ENCODE measurements at regions not wholly inside any gene's neighbourhood (a gene's known extent, or its start where the extent isn't known, plus 50 kb on each side); places are given as distances from the start of the nearest gene placed in this dataset.

- Histone ChIP-seq H3K9ac (no peak overlapping the region), H3F3A (replicated peaks; ENCODE audit: insufficient read depth) (no peaks in the 10 kb centered on the region), H3K27ac (ENCODE audit: low read depth in 2 of 2, low read length in 1 of 2) (no peak overlapping the region), H3K79me2 (ENCODE audit: insufficient read depth) (no peaks in the 10 kb centered on the region), H4K20me1 (ENCODE audit: insufficient read depth) (no peaks in the 10 kb centered on the region), H3K4me3 (ENCODE audit: low read depth in 2 of 2, low read length in 1 of 2) (no peak overlapping the region), H2AFZ (ENCODE audit: low read depth) (no peak overlapping the region), H3K4me1 (ENCODE audit: control insufficient read depth in 1 of 2, insufficient read depth in 2 of 2, low read depth in 1 of 2, low read length in 1 of 2) (no peaks in the 10 kb centered on the region; a peak in 1 of 4 replicates), H3K4me2 (no peak overlapping the region), H3K9me2 (no peaks in the 10 kb centered on the region), H3K36me3 (replicated peaks in 1 of 2; ENCODE audit: control insufficient read depth in 1 of 2, insufficient read depth in 2 of 2, low read length in 1 of 2) (no peaks in the 10 kb centered on the region), H3K27me3 (ENCODE audit: insufficient read depth) (no peaks in the 10 kb centered on the region), H3K9me3 (0 out of 2 replicates have a peak, but pooled peaks cover 2% of the 10 kb centered on the region)
- no peak for DNase-seq
- POLR2A ChIA-PET: no interaction called here
- CTCF ChIA-PET: no interaction called here
- no peak for TF ChIP-seq TCF12 (IDR thresholded peaks at IDR 0.05)
- no peak for TF ChIP-seq GATA2 (CRISPR knock-in tag; IDR thresholded peaks at IDR 0.05)
- no peak for TF ChIP-seq MEF2A (IDR thresholded peaks at IDR 0.05; ENCODE audit: borderline replicate concordance, low read depth)
- TF ChIP-seq MAX (IDR thresholded peaks at IDR 0.05; ENCODE audit: low read depth): no peak
- TF ChIP-seq PBX3 (IDR thresholded peaks at IDR 0.05): no peak
- TF ChIP-seq POLR2AphosphoS5 (IDR thresholded peaks at IDR 0.05; ENCODE audit: low read depth, low read length): no peak
- TF ChIP-seq EZH2phosphoT487 (IDR thresholded peaks at IDR 0.05; ENCODE audit: borderline replicate concordance, low read depth): no peak
- TF ChIP-seq NFIC (IDR thresholded peaks at IDR 0.05; ENCODE audit: borderline replicate concordance): no peak
- TF ChIP-seq GABPA (IDR thresholded peaks at IDR 0.05; ENCODE audit: low read depth): no peak
- TF ChIP-seq TEAD4 (IDR thresholded peaks at IDR 0.05; ENCODE audit: borderline replicate concordance, insufficient read depth): no peak
- TF ChIP-seq MXI1 (IDR thresholded peaks at IDR 0.05; ENCODE audit: low read depth, low read length): no peak
- TF ChIP-seq TAF1 (IDR thresholded peaks at IDR 0.05; ENCODE audit: borderline replicate concordance, low read depth, low read length): no peak
- no peak for TF ChIP-seq IRF3 (IDR thresholded peaks at IDR 0.05; ENCODE audit: low read depth, low read length)
- no peak for TF ChIP-seq FOXJ3 (CRISPR knock-in tag; IDR thresholded peaks at IDR 0.05)
- no peak for TF ChIP-seq NRF1 (IDR thresholded peaks at IDR 0.05; ENCODE audit: low read depth, low read length)
- WGBS (ENCODE audit: low lambda C conversion rate): 16% methylated on average over 6 of the region's 7 CpGs
Measured at GRCh38 chr2:129819855-129820254, 159.6 kb upstream of the RAB6C start.

- no peak overlapping the region for H3K9ac ChIP-seq
- no peak overlapping the region for H2AFZ ChIP-seq (ENCODE audit: low read depth)
- no peak for TF ChIP-seq REST (IDR thresholded peaks at IDR 0.05; ENCODE audit: low read depth, low read length)
- no peak for TF ChIP-seq FOXM1 (IDR thresholded peaks at IDR 0.05; ENCODE audit: low read depth)
- no peak for TF ChIP-seq FOXJ3 (CRISPR knock-in tag; IDR thresholded peaks at IDR 0.05)
- no peak for TF ChIP-seq SMC3 (IDR thresholded peaks at IDR 0.05; ENCODE audit: low read depth, low read length)
- TF ChIP-seq TEAD4 (IDR thresholded peaks at IDR 0.05; ENCODE audit: borderline replicate concordance, insufficient read depth): no peak
- TF ChIP-seq ELF1 (IDR thresholded peaks at IDR 0.05): no peak
- TF ChIP-seq ZBTB33 (IDR thresholded peaks at IDR 0.05; ENCODE audit: borderline replicate concordance, low read depth): no peak
- TF ChIP-seq RCOR1 (IDR thresholded peaks at IDR 0.05; ENCODE audit: low read length): no peak
- TF ChIP-seq TCF12 (IDR thresholded peaks at IDR 0.05): no peak
- TF ChIP-seq POLR2AphosphoS5 (IDR thresholded peaks at IDR 0.05; ENCODE audit: low read depth, low read length): no peak
- H3K4me2 ChIP-seq: no peak overlapping the region
- no peaks in the 10 kb centered on the region for H3F3A ChIP-seq (replicated peaks; ENCODE audit: insufficient read depth)
- no peaks in the 10 kb centered on the region; a peak in 1 of 4 replicates for H3K4me1 ChIP-seq (ENCODE audit: control insufficient read depth in 1 of 2, insufficient read depth in 2 of 2, low read depth in 1 of 2, low read length in 1 of 2)
- no peaks in the 10 kb centered on the region for H3K36me3 ChIP-seq (replicated peaks in 1 of 2; ENCODE audit: control insufficient read depth in 1 of 2, insufficient read depth in 2 of 2, low read length in 1 of 2)
- H3K9me2 ChIP-seq: no peaks in the 10 kb centered on the region
- ChIA-PET CTCF (no interaction called here), POLR2A (no interaction called here)
- no peak for DNase-seq
- no peaks in the 10 kb centered on the region for H3K79me2 ChIP-seq (ENCODE audit: insufficient read depth)
- no peak overlapping the region for H3K4me3 ChIP-seq (ENCODE audit: low read depth in 2 of 2, low read length in 1 of 2)
- H3K9me3 ChIP-seq: 0 out of 2 replicates have a peak, but pooled peaks cover 4% of the 10 kb centered on the region
- H3K27me3 ChIP-seq (ENCODE audit: insufficient read depth): no peaks in the 10 kb centered on the region
- H4K20me1 ChIP-seq (ENCODE audit: insufficient read depth): no peaks in the 10 kb centered on the region
- 45% methylated on average over 6 of the region's 6 CpGs for WGBS (ENCODE audit: low lambda C conversion rate)
- H3K27ac ChIP-seq (ENCODE audit: low read depth in 2 of 2, low read length in 1 of 2): no peak overlapping the region
Measured at GRCh38 chr2:129820908-129821307, 158.6 kb upstream of the RAB6C start.

All from SK-N-SH (cell line).